ENCODE measurements at regions not wholly inside any gene's neighbourhood (a gene's known extent, or its start where the extent isn't known, plus 50 kb on each side); places are given as distances from the start of the nearest gene placed in this dataset.
A peak's percentile ranks its signal among the peaks of the same experiment; 100 is the strongest.

- no peak for DNase-seq
- no peaks in the 10 kb centered on the region for H3K36me3 ChIP-seq
- intact Hi-C loops (cut with micrococcal nuclease), result no loop called here
- no peaks in the 10 kb centered on the region for H3K4me1 ChIP-seq
- H3K9me3 ChIP-seq (replicated peaks), result no peaks in the 10 kb centered on the region
- H3K4me3 ChIP-seq, result peak overlapping the region; percentile 5
- H3K27me3 ChIP-seq (ENCODE audit: low read depth), result no peaks in the 10 kb centered on the region
- no peak overlapping the region for H3K27ac ChIP-seq (replicated peaks)
- TF ChIP-seq, protein P1, sequence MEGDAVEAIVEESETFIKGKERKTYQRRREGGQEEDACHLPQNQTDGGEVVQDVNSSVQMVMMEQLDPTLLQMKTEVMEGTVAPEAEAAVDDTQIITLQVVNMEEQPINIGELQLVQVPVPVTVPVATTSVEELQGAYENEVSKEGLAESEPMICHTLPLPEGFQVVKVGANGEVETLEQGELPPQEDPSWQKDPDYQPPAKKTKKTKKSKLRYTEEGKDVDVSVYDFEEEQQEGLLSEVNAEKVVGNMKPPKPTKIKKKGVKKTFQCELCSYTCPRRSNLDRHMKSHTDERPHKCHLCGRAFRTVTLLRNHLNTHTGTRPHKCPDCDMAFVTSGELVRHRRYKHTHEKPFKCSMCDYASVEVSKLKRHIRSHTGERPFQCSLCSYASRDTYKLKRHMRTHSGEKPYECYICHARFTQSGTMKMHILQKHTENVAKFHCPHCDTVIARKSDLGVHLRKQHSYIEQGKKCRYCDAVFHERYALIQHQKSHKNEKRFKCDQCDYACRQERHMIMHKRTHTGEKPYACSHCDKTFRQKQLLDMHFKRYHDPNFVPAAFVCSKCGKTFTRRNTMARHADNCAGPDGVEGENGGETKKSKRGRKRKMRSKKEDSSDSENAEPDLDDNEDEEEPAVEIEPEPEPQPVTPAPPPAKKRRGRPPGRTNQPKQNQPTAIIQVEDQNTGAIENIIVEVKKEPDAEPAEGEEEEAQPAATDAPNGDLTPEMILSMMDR (IDR thresholded peaks at IDR 0.05; ENCODE audit: borderline replicate concordance), result no peak
Observed at GRCh38 chr11:112374486-112375140, 114.0 kb upstream of the PLET1 start.

DNA sequence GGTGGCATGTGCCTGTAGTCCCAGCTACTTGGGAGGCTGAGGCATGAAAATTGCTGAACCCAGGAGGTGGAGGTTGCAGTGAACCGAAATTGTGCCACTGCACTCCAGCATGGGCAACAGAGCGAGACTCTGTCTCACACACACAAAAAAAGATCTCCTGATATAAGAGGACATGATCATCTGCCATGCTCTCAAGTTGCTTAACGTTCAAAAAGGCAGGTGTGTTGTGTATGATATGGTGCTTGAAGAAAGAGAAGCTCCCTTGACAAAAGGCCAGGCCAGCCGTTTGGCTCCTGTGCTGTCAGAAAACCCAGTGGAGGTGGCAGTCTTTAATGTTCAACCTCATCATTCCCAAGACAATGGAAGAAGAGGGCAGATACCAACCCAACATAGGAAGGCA lies 117.3 kb upstream of the PLET1 start:
- H3K36me3 ChIP-seq, result no peaks in the 10 kb centered on the region
- no peak overlapping the region for H3K4me3 ChIP-seq
- intact Hi-C loops (cut with micrococcal nuclease), result no loop called here
- no peaks in the 10 kb centered on the region for H3K4me1 ChIP-seq
- no peak for DNase-seq
- H3K9me3 ChIP-seq (replicated peaks), result no peaks in the 10 kb centered on the region
- H3K27ac ChIP-seq (replicated peaks), result no peak overlapping the region
- TF ChIP-seq, protein P1 (IDR thresholded peaks at IDR 0.05; ENCODE audit: borderline replicate concordance), result no peak
- H3K27me3 ChIP-seq (ENCODE audit: low read depth), result no peaks in the 10 kb centered on the region

GRCh38 chr11:112380464-112380863 lies 119.8 kb upstream of the PLET1 start:
- Histone ChIP-seq H3K27ac (replicated peaks) (no peak overlapping the region), H3K27me3 (ENCODE audit: low read depth) (no peaks in the 10 kb centered on the region), H3K4me3 (no peak overlapping the region), H3K36me3 (no peaks in the 10 kb centered on the region), H3K4me1 (no peaks in the 10 kb centered on the region), H3K9me3 (replicated peaks) (no peaks in the 10 kb centered on the region)
- intact Hi-C loops (cut with micrococcal nuclease), result no loop called here
- TF ChIP-seq, protein P1 (IDR thresholded peaks at IDR 0.05; ENCODE audit: borderline replicate concordance), result no peak
- DNase-seq, result no peak

GRCh38 chr11:112381578-112381977 lies 120.9 kb upstream of the PLET1 start:
- no peaks in the 10 kb centered on the region for H3K4me1 ChIP-seq
- peaks cover 7% of the 10 kb centered on the region for H3K9me3 ChIP-seq (replicated peaks)
- intact Hi-C loops (cut with micrococcal nuclease), result no loop called here
- DNase-seq, result no peak
- TF ChIP-seq, protein P1 (IDR thresholded peaks at IDR 0.05; ENCODE audit: borderline replicate concordance), result no peak
- no peak overlapping the region for H3K4me3 ChIP-seq
- H3K27me3 ChIP-seq (ENCODE audit: low read depth), result no peaks in the 10 kb centered on the region
- H3K27ac ChIP-seq (replicated peaks), result no peak overlapping the region
- no peaks in the 10 kb centered on the region for H3K36me3 ChIP-seq

DNA sequence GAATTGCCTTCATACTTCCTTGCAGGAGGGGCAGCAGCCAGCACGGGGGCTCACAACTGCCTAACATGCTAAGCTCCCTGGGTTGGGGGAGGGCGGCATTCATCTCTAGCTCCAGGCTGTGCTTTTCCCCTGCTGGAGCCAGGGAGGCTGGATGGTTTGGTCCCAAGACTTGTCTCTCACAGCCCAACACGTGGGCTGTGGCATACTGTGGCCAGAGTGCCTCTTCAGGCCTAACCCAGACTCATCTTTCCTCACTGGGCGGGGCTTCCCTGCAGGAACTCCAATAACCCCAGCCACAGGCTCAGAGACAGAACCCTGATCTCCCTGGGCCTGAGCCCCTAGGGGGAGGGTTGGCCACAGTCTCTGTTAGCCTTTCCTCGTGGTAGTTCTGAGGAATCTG lies 121.9 kb upstream of the PLET1 start:
- Histone ChIP-seq H3K27ac (replicated peaks) (no peak overlapping the region), H3K4me3 (no peak overlapping the region), H3K4me1 (no peaks in the 10 kb centered on the region), H3K27me3 (ENCODE audit: low read depth) (no peaks in the 10 kb centered on the region), H3K9me3 (replicated peaks) (peaks cover 12% of the 10 kb centered on the region), H3K36me3 (no peaks in the 10 kb centered on the region)
- intact Hi-C loops (cut with micrococcal nuclease), result no loop called here
- TF ChIP-seq, protein P1 (IDR thresholded peaks at IDR 0.05; ENCODE audit: borderline replicate concordance), result no peak
- no peak for DNase-seq
